K562 (cell line): ENCODE measurements at regions not wholly inside any gene's neighbourhood (a gene's known extent, or its start where the extent isn't known, plus 50 kb on each side); places are given as distances from the start of the nearest gene placed in this dataset.

Experiments used
- ATAC-seq: fragments of 200-7000 bp; cut with Tn5 transposase; 3 replicates; pipeline ENCODE4 v1.9.1; 2020; ENCODE audit warnings: moderate library complexity
- BruUV-seq: library from RNA; stranded (reverse); fragments of 400-500 nt; replicated peaks from 2 replicates; lab custom pipeline; 2021; lab: Mats Ljungman, UMichigan
- CTCF ChIA-PET: fragments of 300-600 bp; formaldehyde crosslinking; extraction: SDS; loops from one replicate; lab custom pipeline; 2021; ENCODE audit warnings: low intra/inter-chr PET ratio; lab: Yijun Ruan, JAX
- POLR2A ChIA-PET: fragments of 300-600, 350-650 bp; sonication (Branson Sonifier 250); formaldehyde crosslinking; extraction: SDS; loops from one replicate; lab custom pipeline; 2021; ENCODE audit warnings: antibody characterized with exemption, inconsistent platforms; lab: Yijun Ruan, JAX
- DNase-seq, 4 experiments: peaks; one replicate each; pipeline versions ENCODE4 v3.0.0 to v3.0.0-alpha.2; 2011 to 2018; ENCODE audit warnings: low spot score in 3 of 4, mixed read lengths in 3 of 4; ENCODE audit errors: extremely low read depth in 1 of 4
- FAIRE-seq: peaks from 2 replicates; lab custom pipeline; 2011; peaks lifted over from hg19 to GRCh38; lab: Jason Lieb, UNC
- H2AFZ ChIP-seq: 2 replicates; pipeline ENCODE4 v1.6.0; 2011; ENCODE audit warnings: low read depth, low read length, control low read depth, inconsistent platforms
- H3K27ac ChIP-seq: fragments of 200-600 bp; 3 replicates; pipeline ENCODE4 v1.8.0; 2011; ENCODE audit warnings: low read depth, mild to moderate bottlenecking, control low read depth, inconsistent platforms, low read length, moderate library complexity, mixed read lengths; ENCODE audit errors: extremely low read depth
- H3K27me3 ChIP-seq, 2 experiments: fragments of 300-600 bp in 1 of 2; 2 replicates in 1 of 2; 3 replicates in 1 of 2; pipeline versions ENCODE4 v1.6.0 to v1.8.0; 2011; ENCODE audit warnings: inconsistent platforms in 2 of 2, low read length in 2 of 2, mild to moderate bottlenecking in 1 of 2, mixed read lengths in 1 of 2, moderate library complexity in 1 of 2; ENCODE audit not compliant: control insufficient read depth in 2 of 2, insufficient read depth in 2 of 2
- H3K36me3 ChIP-seq: fragments of 300-600 bp; 3 replicates; pipeline ENCODE4 v1.8.0; 2011; ENCODE audit warnings: mild to moderate bottlenecking, low read length, inconsistent platforms; ENCODE audit not compliant: control insufficient read depth, insufficient read depth
- H3K4me1 ChIP-seq, 2 experiments: fragments of 200-600 bp in 1 of 2; replicated peaks in 1 of 2; 2 replicates in 1 of 2; 3 replicates in 1 of 2; pipeline versions ENCODE4 v1.5.1 to v1.8.0; 2011; ENCODE audit warnings: inconsistent platforms in 2 of 2, low read length in 2 of 2, mild to moderate bottlenecking in 1 of 2, mixed read lengths in 1 of 2, moderate library complexity in 1 of 2; ENCODE audit not compliant: control insufficient read depth in 2 of 2, insufficient read depth in 2 of 2
- H3K4me2 ChIP-seq: 2 replicates; pipeline ENCODE4 v1.6.1; 2011; ENCODE audit warnings: low read length, control low read depth, inconsistent platforms, mixed read lengths; ENCODE audit not compliant: insufficient read depth
- H3K4me3 ChIP-seq: fragments of 200-600 bp; sonication (generic), shearing (Covaris generic); 2 replicates; pipeline ENCODE4 v1.5.1; 2016; ENCODE audit warnings: control low read depth, inconsistent platforms
- H3K79me2 ChIP-seq: fragments of 200-600 bp; 3 replicates; pipeline ENCODE4 v1.8.0; 2011; ENCODE audit warnings: low read length, inconsistent platforms; ENCODE audit not compliant: control insufficient read depth, insufficient read depth
- H3K9ac ChIP-seq, 2 experiments: 2 replicates each; pipeline versions ENCODE4 v1.6.0 to v1.6.1; 2011; ENCODE audit warnings: low read depth in 2 of 2, low read length in 2 of 2, control low read depth in 1 of 2, inconsistent platforms in 1 of 2, mild to moderate bottlenecking in 1 of 2, mixed read lengths in 1 of 2; ENCODE audit not compliant: insufficient read depth in 1 of 2
- H3K9me1 ChIP-seq: one replicate; pipeline ENCODE4 v1.6.0; 2011; ENCODE audit warnings: inconsistent platforms, mild to moderate bottlenecking, low read length, moderate library complexity; ENCODE audit not compliant: control insufficient read depth, insufficient read depth
- H3K9me3 ChIP-seq: replicated peaks from 2 replicates; pipeline ENCODE4 v1.5.1; 2011; ENCODE audit warnings: low read depth, low read length, inconsistent platforms; ENCODE audit not compliant: control insufficient read depth, insufficient read depth
- H4K20me1 ChIP-seq: replicated peaks from 2 replicates; pipeline ENCODE4 v1.6.1; 2011; ENCODE audit warnings: low read length, inconsistent platforms, mixed read lengths; ENCODE audit not compliant: control insufficient read depth, insufficient read depth
- POLR2AphosphoS5 ChIP-seq: IDR thresholded peaks from 2 replicates; pipeline ENCODE4 v1.6.1; 2011; ENCODE audit warnings: mild to moderate bottlenecking, low read depth, low read length, moderate library complexity; ENCODE audit not compliant: control insufficient read depth, insufficient read depth
- POLR3G ChIP-seq: IDR thresholded peaks from 2 replicates; pipeline ENCODE4 v1.6.1; 2011; ENCODE audit not compliant: insufficient read length, insufficient replicate concordance; ENCODE audit errors: extremely low read depth
- SPI1 ChIP-seq: IDR thresholded peaks from 2 replicates; pipeline ENCODE4 v1.6.1; 2011; ENCODE audit warnings: low read depth, low read length, control low read depth, borderline replicate concordance
- ZNF695 ChIP-seq: fragments of 450-650 bp; formaldehyde crosslinking; IDR thresholded peaks from 2 replicates; pipeline ENCODE4 v1.4.0; 2020; ENCODE audit warnings: mild to moderate bottlenecking, moderate library complexity
- WGBS: fragments of 100-300 bp; shearing (Covaris generic); methylation state at CpG from one replicate; pipeline ENCODE4 v1.1.6; 2016; ENCODE audit warnings: low coverage, mixed read lengths; ENCODE audit not compliant: insufficient coverage; ENCODE audit errors: missing lambda C conversion rate; 5-methylcytosine and 5-hydroxymethylcytosine counted together
- in situ Hi-C: fragments of 300-500 bp; cut with MboI; formaldehyde crosslinking; loops from 4 replicates; pipeline ENCODE4 v1.15.0; 2018; ENCODE audit warnings: inconsistent platforms, mixed read lengths
- intact Hi-C: fragments of 100-400 bp; cut with micrococcal nuclease; formaldehyde crosslinking; loops from 2 replicates; pipeline ENCODE4 v1.14.2; 2022
- TF ChIP-seq, protein P1 (sequence below): sonication (generic); formaldehyde crosslinking; IDR thresholded peaks from 2 replicates; pipeline ENCODE4 v1.8.1; 2023; ENCODE audit warnings: mild to moderate bottlenecking, missing genetic modification reagents
- TF ChIP-seq, protein P2 (sequence below): fragments of 250-450 bp; sonication (Bioruptor Pico); IDR thresholded peaks from 2 replicates; pipeline ENCODE4 v1.8.0; 2022; ENCODE audit warnings: moderate library complexity, mild to moderate bottlenecking, inconsistent platforms

DNA sequence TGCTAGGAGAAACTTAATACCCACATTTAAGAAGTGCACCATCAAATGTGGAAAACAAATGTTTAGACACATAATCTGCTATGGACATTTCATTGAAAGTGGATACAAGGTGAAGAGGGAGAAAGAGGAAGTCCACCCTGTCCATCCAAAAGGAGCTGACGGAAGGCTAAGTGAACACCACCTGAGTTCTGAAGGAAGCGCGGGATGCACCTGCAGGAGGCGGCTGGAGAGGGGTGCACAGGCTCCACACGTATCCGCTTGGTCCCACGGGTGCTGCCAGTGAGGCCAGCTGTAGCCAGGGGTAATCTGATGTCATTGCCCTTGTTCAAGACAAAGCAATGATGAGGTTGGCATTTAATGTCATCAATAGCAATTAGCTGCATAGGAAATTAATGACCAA, 75.9 kb upstream of the TMEM18 start:
- H3K4me2 ChIP-seq: no peak overlapping the region
- no peak overlapping the region for H3K4me3 ChIP-seq
- ChIA-PET POLR2A (no interaction called here), CTCF (no interaction called here)
- WGBS: 0% methylated on average over 7 of the region's 7 CpGs
- no TSS peak for BruUV-seq
- no peaks in the 10 kb centered on the region for H3K79me2 ChIP-seq
- intact Hi-C loops (no loop called here), in situ Hi-C loops (no loop called here)
- peak; percentile 35 for FAIRE-seq
- no peaks in the 10 kb centered on the region for H3K36me3 ChIP-seq
- no peak overlapping the region for H2AFZ ChIP-seq
- no peak for DNase-seq
- H3K27me3 ChIP-seq: peaks cover 21 to 41% of the 10 kb centered on the region in 2 experiments; a peak in 4 of 5 replicates
- TF ChIP-seq SPI1 (peak; percentile 52; the same call in 1 of the 2 replicates), POLR3G (no peak)
- H3K9me1 ChIP-seq: peaks cover 3% of the 10 kb centered on the region
- H3K9me3 ChIP-seq: no peaks in the 10 kb centered on the region
- H3K4me1 ChIP-seq: no peaks in the 10 kb centered on the region
- ATAC-seq: no peak
- no peaks in the 10 kb centered on the region for H4K20me1 ChIP-seq
- H3K9ac ChIP-seq: no peak overlapping the region
- H3K27ac ChIP-seq: no peak overlapping the region

DNA sequence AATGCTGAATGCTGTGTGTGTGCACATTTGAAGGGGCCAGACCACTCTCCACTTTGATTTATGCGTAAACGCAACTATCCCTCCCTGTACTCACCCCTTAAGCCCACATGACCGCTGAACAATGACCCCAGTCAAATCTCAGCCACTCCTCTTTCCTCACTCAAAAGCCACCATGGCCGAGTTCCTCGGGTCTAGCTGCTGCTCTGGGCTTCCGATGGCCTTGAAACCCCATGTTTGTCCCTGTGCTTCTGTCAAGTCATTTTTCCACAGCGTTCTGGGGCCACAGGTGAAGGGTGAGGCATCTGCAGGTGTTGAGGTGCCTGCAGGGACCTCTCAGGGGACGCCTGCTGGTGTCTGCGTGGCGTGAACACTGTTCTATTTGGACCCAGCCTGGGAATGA, 74.3 kb upstream of the TMEM18 start:
- ChIA-PET POLR2A (no interaction called here), CTCF (no interaction called here)
- H3K4me1 ChIP-seq: no peaks in the 10 kb centered on the region
- no peaks in the 10 kb centered on the region for H3K79me2 ChIP-seq
- H3K4me3 ChIP-seq: no peak overlapping the region
- intact Hi-C loops: no loop called here
- 2% methylated on average over 10 of the region's 10 CpGs for WGBS
- H3K9ac ChIP-seq: no peak overlapping the region
- BruUV-seq: no TSS peak
- H3K36me3 ChIP-seq: no peaks in the 10 kb centered on the region
- FAIRE-seq (no peak), DNase-seq (no peak), ATAC-seq (no peak)
- in situ Hi-C loops: no loop called here
- peaks cover 20 to 56% of the 10 kb centered on the region in 2 experiments; a peak in 4 of 5 replicates for H3K27me3 ChIP-seq
- TF ChIP-seq, protein P1, sequence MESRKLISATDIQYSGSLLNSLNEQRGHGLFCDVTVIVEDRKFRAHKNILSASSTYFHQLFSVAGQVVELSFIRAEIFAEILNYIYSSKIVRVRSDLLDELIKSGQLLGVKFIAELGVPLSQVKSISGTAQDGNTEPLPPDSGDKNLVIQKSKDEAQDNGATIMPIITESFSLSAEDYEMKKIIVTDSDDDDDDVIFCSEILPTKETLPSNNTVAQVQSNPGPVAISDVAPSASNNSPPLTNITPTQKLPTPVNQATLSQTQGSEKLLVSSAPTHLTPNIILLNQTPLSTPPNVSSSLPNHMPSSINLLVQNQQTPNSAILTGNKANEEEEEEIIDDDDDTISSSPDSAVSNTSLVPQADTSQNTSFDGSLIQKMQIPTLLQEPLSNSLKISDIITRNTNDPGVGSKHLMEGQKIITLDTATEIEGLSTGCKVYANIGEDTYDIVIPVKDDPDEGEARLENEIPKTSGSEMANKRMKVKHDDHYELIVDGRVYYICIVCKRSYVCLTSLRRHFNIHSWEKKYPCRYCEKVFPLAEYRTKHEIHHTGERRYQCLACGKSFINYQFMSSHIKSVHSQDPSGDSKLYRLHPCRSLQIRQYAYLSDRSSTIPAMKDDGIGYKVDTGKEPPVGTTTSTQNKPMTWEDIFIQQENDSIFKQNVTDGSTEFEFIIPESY: no peak
- TF ChIP-seq ZNF695 (CRISPR knock-in tag) (no peak), POLR2AphosphoS5 (no peak)
- TF ChIP-seq, protein P2, sequence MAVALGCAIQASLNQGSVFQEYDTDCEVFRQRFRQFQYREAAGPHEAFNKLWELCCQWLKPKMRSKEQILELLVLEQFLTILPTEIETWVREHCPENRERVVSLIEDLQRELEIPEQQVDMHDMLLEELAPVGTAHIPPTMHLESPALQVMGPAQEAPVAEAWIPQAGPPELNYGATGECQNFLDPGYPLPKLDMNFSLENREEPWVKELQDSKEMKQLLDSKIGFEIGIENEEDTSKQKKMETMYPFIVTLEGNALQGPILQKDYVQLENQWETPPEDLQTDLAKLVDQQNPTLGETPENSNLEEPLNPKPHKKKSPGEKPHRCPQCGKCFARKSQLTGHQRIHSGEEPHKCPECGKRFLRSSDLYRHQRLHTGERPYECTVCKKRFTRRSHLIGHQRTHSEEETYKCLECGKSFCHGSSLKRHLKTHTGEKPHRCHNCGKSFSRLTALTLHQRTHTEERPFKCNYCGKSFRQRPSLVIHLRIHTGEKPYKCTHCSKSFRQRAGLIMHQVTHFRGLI (CRISPR knock-in tag): no peak
- H3K4me2 ChIP-seq: no peak overlapping the region
- H3K27ac ChIP-seq: no peak overlapping the region
- H3K9me3 ChIP-seq: no peaks in the 10 kb centered on the region
- H2AFZ ChIP-seq: no peak overlapping the region
- H4K20me1 ChIP-seq: no peaks in the 10 kb centered on the region
- peaks cover 3% of the 10 kb centered on the region for H3K9me1 ChIP-seq
